Adrenal gland (tissue), 9 donors: ENCODE measurements at regions not wholly inside any gene's neighbourhood (a gene's known extent, or its start where the extent isn't known, plus 50 kb on each side); places are given as distances from the start of the nearest gene placed in this dataset.

Experiments
- DNase-seq, 7 donors: peaks; one replicate each; pipeline ENCODE4 v3.0.0-alpha.2; 2019 to 2020
- H3K27ac ChIP-seq, 5 donors: fragments of 200-600 bp; sonication (generic) in 4 of 5; 1 replicate in 3 of 5; 2 replicates in 2 of 5; pipeline versions ENCODE4 v1.5.1 to v1.8.0; 2016 to 2020; ENCODE audit warnings: mild to moderate bottlenecking in 1 of 5
- H3K27me3 ChIP-seq: fragments of 200-600 bp; 2 replicates; pipeline ENCODE4 v1.8.0; 2021
- H3K36me3 ChIP-seq, 2 donors: fragments of 200-600 bp; replicated peaks in 1 of 2; 1 replicate in 1 of 2; 2 replicates in 1 of 2; pipeline versions ENCODE4 v1.5.1 to v1.8.0; 2018 to 2022
- H3K4me1 ChIP-seq, 2 donors: fragments of 200-600 bp; replicated peaks in 1 of 2; 1 replicate in 1 of 2; 2 replicates in 1 of 2; pipeline versions ENCODE4 v1.5.1 to v1.8.0; 2018 to 2021
- H3K4me3 ChIP-seq, 4 donors: fragments of 200-600 bp; sonication (generic) in 3 of 4; one replicate each; pipeline ENCODE4 v1.5.1; 2016 to 2018
- H3K9me3 ChIP-seq, 3 donors: fragments of 200-600 bp; sonication (generic) in 1 of 3; replicated peaks in 1 of 3; 1 replicate in 2 of 3; 2 replicates in 1 of 3; pipeline versions ENCODE4 v1.5.1 to v1.8.0; 2016 to 2021
- POLR2A ChIP-seq, 2 donors: fragments of 450-650 bp; IDR thresholded peaks; one replicate each; pipeline ENCODE4 v1.6.1; 2017; ENCODE audit warnings: antibody characterized with exemption in 2 of 2, mild to moderate bottlenecking in 2 of 2, moderate library complexity in 1 of 2
- WGBS, 4 donors: extraction: QIAGEN DNeasy Blood & Tissue Kit in 2 of 4; methylation state at CpG; one replicate each; pipeline versions ENCODE4 v1.1.5 to v1.1.7; 2013 to 2017; 5-methylcytosine and 5-hydroxymethylcytosine counted together
- intact Hi-C, 2 donors: fragments of 100-400 bp; cut with DNase I; formaldehyde crosslinking; loops; one replicate each; pipeline versions ENCODE4 v1.14.1 to v1.15.0; 2022 to 2023
- TF ChIP-seq, protein P1 (sequence below), 6 experiments: fragments of 450-650 bp in 4 of 6; fragments of 200-600 bp in 2 of 6; sonication (generic) in 1 of 6; IDR thresholded peaks; 1 replicate in 5 of 6; 2 replicates in 1 of 6; pipeline versions ENCODE4 v1.5.1 to v1.8.0; 2016 to 2021; ENCODE audit warnings: antibody characterized with exemption in 6 of 6, mild to moderate bottlenecking in 2 of 6, moderate library complexity in 1 of 6
- donor health status: healthy with polysubstance abuse.
- donor health status: Bipolar disorder and iron deficiency.
- donor health status: DM: yes; HTN: yes; CAD: no.
- donor health status: DM: no; HTN: no; CAD: no.
- donor health status: DM: no; HTN: no; CAD: no.

DNA sequence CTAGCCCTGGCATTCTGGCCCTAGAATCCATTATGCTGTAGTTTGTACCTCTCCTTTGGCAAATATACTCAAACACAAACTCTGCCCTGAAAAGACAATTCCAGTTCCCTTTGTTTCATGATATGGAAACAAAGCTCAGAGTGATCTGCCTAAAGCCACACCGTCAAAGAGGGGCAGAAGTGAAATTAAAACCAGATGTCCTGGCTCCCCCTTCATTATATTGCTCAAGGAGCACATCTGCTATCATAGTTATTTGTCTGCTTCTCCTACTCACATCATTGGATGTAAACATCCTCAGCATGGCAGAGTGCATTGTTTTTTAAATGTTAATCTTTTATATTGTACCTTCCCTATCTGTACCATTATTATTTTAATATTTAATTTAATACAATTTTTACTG is 266.7 kb upstream of the SMARCA2 start:
- H3K27ac ChIP-seq = no peak overlapping the region
- intact Hi-C loops = no loop called here
- H3K4me1 ChIP-seq = no peaks in the 10 kb centered on the region
- TF ChIP-seq, protein P1, sequence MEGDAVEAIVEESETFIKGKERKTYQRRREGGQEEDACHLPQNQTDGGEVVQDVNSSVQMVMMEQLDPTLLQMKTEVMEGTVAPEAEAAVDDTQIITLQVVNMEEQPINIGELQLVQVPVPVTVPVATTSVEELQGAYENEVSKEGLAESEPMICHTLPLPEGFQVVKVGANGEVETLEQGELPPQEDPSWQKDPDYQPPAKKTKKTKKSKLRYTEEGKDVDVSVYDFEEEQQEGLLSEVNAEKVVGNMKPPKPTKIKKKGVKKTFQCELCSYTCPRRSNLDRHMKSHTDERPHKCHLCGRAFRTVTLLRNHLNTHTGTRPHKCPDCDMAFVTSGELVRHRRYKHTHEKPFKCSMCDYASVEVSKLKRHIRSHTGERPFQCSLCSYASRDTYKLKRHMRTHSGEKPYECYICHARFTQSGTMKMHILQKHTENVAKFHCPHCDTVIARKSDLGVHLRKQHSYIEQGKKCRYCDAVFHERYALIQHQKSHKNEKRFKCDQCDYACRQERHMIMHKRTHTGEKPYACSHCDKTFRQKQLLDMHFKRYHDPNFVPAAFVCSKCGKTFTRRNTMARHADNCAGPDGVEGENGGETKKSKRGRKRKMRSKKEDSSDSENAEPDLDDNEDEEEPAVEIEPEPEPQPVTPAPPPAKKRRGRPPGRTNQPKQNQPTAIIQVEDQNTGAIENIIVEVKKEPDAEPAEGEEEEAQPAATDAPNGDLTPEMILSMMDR (IDR thresholded peaks at IDR 0.05) = no peak
- no peak for TF ChIP-seq POLR2A (IDR thresholded peaks at IDR 0.05)
- whole genome bisulfite sequencing, 4 donors = 40 to 61% (median 45%) methylated on average over 1 of the region's 1 CpG
- H3K4me3 ChIP-seq = no peak overlapping the region
- no peaks in the 10 kb centered on the region for H3K9me3 ChIP-seq
- no peaks in the 10 kb centered on the region for H3K36me3 ChIP-seq
- no peaks in the 10 kb centered on the region for H3K27me3 ChIP-seq
- no peak for DNase-seq

DNA sequence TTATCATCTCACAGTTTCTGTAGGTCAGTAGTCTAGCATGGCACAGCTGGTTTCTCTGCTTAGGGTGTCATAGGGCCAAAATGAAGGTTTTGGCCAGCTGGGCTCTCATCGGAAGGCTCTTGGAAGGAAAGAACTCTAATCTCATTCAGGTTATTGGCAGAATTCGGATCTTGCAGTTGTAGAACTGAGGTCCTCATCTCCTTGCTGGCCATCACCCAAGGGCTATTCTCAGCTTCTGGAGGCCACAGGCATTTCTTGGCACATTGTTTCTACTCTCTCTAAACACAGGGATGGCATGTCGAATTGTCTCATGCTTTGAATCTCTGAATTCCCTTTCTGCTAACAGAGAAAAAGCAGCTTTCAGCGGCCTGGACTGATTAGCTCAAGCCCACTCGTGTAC is 258.0 kb upstream of the SMARCA2 start:
- intact Hi-C loops = no loop called here
- H3K9me3 ChIP-seq = no peaks in the 10 kb centered on the region
- WGBS, 4 donors = 68 to 82% (median 77%) methylated on average over 5 of the region's 5 CpGs
- no peaks in the 10 kb centered on the region for H3K36me3 ChIP-seq
- DNase-seq = no peak
- no peaks in the 10 kb centered on the region for H3K27me3 ChIP-seq
- H3K27ac ChIP-seq = no peak overlapping the region
- TF ChIP-seq, protein P1 (IDR thresholded peaks at IDR 0.05) = no peak
- no peak for TF ChIP-seq POLR2A (IDR thresholded peaks at IDR 0.05)
- no peaks in the 10 kb centered on the region for H3K4me1 ChIP-seq
- H3K4me3 ChIP-seq = no peak overlapping the region

DNA sequence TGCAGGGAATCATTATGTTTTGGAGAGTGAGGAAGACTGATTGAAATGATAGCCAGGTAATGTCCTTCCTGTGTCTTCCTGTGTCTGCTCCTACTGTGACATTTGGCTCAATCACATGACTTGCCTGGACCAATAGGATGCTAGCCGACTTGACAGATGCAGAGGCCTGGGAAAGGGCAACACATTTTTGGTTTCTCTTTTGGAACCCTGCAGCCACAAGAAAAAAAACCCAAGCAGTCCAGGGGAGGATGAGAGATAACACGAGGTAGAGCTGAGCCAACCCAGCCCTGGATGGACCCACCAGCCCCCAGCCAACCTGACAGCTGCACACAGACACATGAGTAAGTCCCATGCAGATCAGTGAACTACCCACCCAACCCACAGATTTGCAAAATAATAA is 256.1 kb upstream of the SMARCA2 start:
- no peaks in the 10 kb centered on the region for H3K36me3 ChIP-seq
- intact Hi-C loops = no loop called here
- no peaks in the 10 kb centered on the region for H3K27me3 ChIP-seq
- H3K4me3 ChIP-seq = no peak overlapping the region
- no peaks in the 10 kb centered on the region for H3K4me1 ChIP-seq
- DNase-seq = no peak
- H3K27ac ChIP-seq = no peak overlapping the region
- WGBS, 4 donors = 55 to 60% (median 59%) methylated on average over 2 of the region's 2 CpGs
- no peak for TF ChIP-seq POLR2A (IDR thresholded peaks at IDR 0.05)
- TF ChIP-seq, protein P1 (IDR thresholded peaks at IDR 0.05) = no peak
- H3K9me3 ChIP-seq = no peaks in the 10 kb centered on the region

DNA sequence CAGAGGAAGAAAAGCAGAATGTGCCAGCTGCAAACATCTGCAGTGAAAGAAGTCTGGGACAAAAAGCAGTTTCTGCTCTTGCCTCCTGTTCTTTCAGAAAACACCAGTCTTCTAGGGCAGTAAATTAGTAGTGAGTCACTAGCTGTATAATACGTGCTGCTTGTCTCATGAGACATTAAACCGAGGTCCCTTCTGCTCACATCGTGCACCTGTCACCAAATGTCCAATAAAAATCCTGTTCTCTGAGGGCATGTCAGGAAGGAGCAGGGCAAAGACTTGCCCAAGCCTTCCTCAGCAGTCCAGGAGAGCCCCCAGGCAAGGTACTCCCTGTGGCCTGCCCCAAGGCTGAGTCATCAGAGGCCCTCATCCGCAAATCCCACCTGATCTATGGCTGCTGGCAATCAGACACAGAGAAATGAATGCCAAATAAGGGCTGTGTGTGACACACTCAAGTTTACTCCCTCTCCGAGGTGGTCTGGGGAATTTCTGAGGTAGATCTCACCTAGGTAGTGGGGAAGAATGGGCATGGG is 255.3 kb upstream of the SMARCA2 start:
- no peak overlapping the region for H3K4me3 ChIP-seq
- H3K27ac ChIP-seq = no peak overlapping the region
- H3K27me3 ChIP-seq = no peaks in the 10 kb centered on the region
- H3K9me3 ChIP-seq = no peaks in the 10 kb centered on the region
- no peak for DNase-seq
- WGBS, 4 donors = 64 to 80% (median 72%) methylated on average over 5 of the region's 5 CpGs
- no peaks in the 10 kb centered on the region for H3K4me1 ChIP-seq
- H3K36me3 ChIP-seq = no peaks in the 10 kb centered on the region
- intact Hi-C loops = no loop called here
- no peak for TF ChIP-seq POLR2A (IDR thresholded peaks at IDR 0.05)
- TF ChIP-seq, protein P1 (IDR thresholded peaks at IDR 0.05) = no peak
